ENCODE measurements at regions not wholly inside any gene's neighbourhood (a gene's known extent, or its start where the extent isn't known, plus 50 kb on each side); places are given as distances from the start of the nearest gene placed in this dataset.

DNA sequence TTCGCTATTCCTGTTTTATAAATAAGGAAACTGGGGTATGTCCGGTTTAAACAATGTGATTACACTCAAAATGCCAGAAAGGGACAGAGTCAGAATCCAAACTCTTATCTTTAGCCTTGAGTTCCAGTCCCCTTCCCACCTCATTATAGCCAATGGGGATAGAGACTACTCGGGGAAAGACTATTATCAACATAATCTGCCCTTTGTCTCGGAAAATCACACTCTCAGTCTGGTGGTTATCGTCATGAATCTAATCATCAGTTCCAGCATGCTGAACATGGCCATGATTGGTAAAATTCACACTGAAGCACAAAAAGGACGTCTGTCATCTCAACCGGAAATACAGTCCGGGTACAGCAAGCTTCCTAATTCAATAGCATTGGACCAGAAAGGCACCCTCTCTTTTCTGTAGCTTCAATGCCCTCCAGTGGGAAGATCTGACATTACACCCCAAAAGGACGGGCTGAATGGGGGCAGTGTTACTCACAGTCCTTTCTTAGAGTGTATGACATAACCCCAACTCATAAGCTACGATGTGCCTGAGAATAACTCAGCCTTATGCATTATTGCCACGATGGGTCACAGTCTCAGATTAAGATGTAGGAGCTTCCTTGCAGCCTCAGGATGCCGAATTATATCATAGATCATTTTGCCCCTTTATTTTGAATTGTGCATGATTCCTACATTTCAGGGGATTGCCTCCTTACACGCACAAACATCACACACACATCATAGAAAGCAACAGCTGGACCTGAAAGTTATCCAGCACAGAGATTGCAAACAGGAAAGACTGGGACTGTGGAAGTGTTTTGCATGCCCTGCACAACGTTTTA lies 390.4 kb upstream of the LMCD1 start:
- Histone ChIP-seq H3K4me3 (ENCODE audit: low read depth, low read length) (no peak overlapping the region), H3K36me3 (ENCODE audit: control insufficient read depth, insufficient read depth, low read length) (no peaks in the 10 kb centered on the region), H3K27me3 (ENCODE audit: control insufficient read depth, insufficient read depth, low read length) (no peaks in the 10 kb centered on the region)
- peak; percentile 80 for DNase-seq (ENCODE audit: low read depth)
- TF ChIP-seq, protein P1, sequence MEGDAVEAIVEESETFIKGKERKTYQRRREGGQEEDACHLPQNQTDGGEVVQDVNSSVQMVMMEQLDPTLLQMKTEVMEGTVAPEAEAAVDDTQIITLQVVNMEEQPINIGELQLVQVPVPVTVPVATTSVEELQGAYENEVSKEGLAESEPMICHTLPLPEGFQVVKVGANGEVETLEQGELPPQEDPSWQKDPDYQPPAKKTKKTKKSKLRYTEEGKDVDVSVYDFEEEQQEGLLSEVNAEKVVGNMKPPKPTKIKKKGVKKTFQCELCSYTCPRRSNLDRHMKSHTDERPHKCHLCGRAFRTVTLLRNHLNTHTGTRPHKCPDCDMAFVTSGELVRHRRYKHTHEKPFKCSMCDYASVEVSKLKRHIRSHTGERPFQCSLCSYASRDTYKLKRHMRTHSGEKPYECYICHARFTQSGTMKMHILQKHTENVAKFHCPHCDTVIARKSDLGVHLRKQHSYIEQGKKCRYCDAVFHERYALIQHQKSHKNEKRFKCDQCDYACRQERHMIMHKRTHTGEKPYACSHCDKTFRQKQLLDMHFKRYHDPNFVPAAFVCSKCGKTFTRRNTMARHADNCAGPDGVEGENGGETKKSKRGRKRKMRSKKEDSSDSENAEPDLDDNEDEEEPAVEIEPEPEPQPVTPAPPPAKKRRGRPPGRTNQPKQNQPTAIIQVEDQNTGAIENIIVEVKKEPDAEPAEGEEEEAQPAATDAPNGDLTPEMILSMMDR (IDR thresholded peaks at IDR 0.05; ENCODE audit: insufficient read depth, low read length, severe bottlenecking) = peak; percentile 78
- FAIRE-seq = peak; percentile 36

DNA sequence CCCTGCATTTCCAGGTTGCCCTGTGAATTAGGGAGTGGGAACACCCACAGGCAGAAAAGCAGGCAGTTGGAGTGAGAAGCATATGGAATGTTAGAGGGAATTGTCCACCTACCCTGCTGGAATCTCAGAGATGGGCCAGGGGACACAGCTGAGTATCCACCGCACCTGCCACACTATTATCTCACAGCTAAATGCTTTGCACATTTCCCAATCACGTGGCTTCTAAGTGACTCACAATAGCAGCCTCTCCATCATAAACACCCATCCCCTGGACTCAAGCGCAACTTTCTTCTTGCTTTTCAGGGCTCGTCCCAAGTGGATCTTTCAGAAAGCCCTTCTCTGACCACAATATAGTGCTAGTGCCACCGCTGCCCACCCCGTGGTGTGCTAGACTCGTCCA lies 389.0 kb upstream of the LMCD1 start:
- TF ChIP-seq, protein P1 (IDR thresholded peaks at IDR 0.05; ENCODE audit: insufficient read depth, low read length, severe bottlenecking) = no peak
- H3K36me3 ChIP-seq (ENCODE audit: control insufficient read depth, insufficient read depth, low read length) = no peaks in the 10 kb centered on the region
- H3K4me3 ChIP-seq (ENCODE audit: low read depth, low read length) = no peak overlapping the region
- H3K27me3 ChIP-seq (ENCODE audit: control insufficient read depth, insufficient read depth, low read length) = no peaks in the 10 kb centered on the region
- FAIRE-seq (no peak), DNase-seq (ENCODE audit: low read depth) (no peak)

DNA sequence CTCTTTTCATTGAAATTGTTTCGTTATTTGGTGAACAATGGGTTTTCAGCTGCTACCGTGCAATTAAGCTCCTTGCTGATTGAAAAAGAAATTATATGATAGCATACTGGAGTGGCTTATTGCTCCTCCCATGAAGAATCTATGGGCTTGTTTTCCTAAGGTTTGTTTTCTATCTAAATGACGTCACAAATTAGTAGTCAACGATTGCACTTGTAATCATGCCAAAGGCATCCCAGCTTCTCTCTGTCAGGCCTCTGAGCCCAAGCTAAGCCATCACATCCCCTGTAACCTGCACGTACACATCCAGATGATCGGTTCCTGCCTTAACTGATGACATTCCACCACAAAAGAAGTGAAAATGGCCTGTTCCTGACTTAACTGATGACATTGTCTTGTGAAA lies 388.0 kb upstream of the LMCD1 start:
- TF ChIP-seq, protein P1 (IDR thresholded peaks at IDR 0.05; ENCODE audit: insufficient read depth, low read length, severe bottlenecking) = no peak

DNA sequence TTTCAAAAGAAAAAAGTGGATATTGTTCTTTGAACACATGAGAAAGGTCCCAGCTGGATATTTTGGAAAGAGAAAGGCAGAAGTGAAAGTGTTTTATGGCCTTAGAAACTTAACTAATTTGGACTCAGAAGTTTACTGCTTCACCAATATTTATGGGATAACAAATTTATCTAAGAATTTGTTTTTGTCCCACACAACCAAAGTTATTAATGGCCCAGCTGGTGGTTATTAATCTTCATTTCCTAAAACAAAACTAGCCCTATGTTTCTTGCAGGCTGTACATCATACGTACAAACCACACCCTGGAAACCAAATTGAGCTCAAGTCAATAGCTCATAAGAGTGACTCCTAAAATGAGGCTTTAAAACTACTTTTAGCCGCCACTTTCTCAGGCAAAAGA lies 372.9 kb upstream of the LMCD1 start:
- no peaks in the 10 kb centered on the region for H3K36me3 ChIP-seq (ENCODE audit: control insufficient read depth, insufficient read depth, low read length)
- H3K4me3 ChIP-seq (ENCODE audit: low read depth, low read length) = no peak overlapping the region
- FAIRE-seq (no peak), DNase-seq (ENCODE audit: low read depth) (no peak)
- TF ChIP-seq, protein P1 (IDR thresholded peaks at IDR 0.05; ENCODE audit: insufficient read depth, low read length, severe bottlenecking) = no peak
- H3K27me3 ChIP-seq (ENCODE audit: control insufficient read depth, insufficient read depth, low read length) = no peaks in the 10 kb centered on the region

More for the DNA sequence above, 388.0 kb upstream of the LMCD1 start:
- no peak for DNase-seq (ENCODE audit: low read depth)
- H3K27me3 ChIP-seq (ENCODE audit: control insufficient read depth, insufficient read depth, low read length) = no peaks in the 10 kb centered on the region
- no peaks in the 10 kb centered on the region for H3K36me3 ChIP-seq (ENCODE audit: control insufficient read depth, insufficient read depth, low read length)
- FAIRE-seq = no peak
- no peak overlapping the region for H3K4me3 ChIP-seq (ENCODE audit: low read depth, low read length)

DNA sequence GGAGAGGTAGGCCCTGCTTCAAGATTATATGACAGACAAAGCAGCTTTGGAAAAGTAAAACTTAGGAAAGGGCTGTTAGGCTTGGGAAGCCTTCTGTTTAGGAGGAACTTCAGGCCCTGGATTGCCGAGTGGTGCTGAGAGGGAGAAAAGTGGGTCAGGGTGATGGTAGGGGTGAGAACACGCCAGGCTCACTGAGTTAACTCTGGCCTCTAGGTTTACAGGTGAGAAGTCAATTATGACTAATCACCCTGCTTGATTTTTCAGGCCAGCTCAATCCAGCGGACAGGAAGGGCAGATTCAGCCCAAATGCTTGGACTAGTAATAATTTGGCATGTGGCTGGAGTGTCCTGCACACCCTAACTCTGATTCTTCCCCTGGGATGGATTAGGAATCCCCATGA lies 365.1 kb upstream of the LMCD1 start:
- H3K36me3 ChIP-seq (ENCODE audit: control insufficient read depth, insufficient read depth, low read length) = no peaks in the 10 kb centered on the region
- DNase-seq (ENCODE audit: low read depth) (no peak), FAIRE-seq (no peak)
- H3K4me3 ChIP-seq (ENCODE audit: low read depth, low read length) = no peak overlapping the region
- H3K27me3 ChIP-seq (ENCODE audit: control insufficient read depth, insufficient read depth, low read length) = no peaks in the 10 kb centered on the region
- TF ChIP-seq, protein P1 (IDR thresholded peaks at IDR 0.05; ENCODE audit: insufficient read depth, low read length, severe bottlenecking) = no peak

DNA sequence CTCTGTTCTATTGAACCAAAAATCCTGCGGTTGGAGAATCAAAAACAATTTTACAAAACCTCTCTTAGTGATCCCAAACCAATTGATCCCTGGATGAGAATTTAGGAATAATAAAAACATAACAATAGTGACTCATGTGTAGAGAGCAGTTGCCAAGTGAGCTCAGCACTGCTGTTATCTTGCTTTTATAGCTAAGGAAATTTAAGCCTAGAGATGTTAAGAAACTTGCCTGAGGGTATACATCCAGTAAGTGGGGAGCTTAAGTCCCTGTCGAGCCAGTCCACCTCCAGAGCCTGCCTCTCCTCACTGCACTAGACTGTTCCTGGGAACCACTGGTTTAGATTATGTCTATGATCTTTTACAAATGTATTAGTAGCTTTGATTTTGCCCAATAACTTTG lies 358.4 kb upstream of the LMCD1 start:
- DNase-seq (ENCODE audit: low read depth) (peak; percentile 60), FAIRE-seq (no peak)
- Histone ChIP-seq H3K36me3 (ENCODE audit: control insufficient read depth, insufficient read depth, low read length) (no peaks in the 10 kb centered on the region), H3K27me3 (ENCODE audit: control insufficient read depth, insufficient read depth, low read length) (no peaks in the 10 kb centered on the region), H3K4me3 (ENCODE audit: low read depth, low read length) (no peak overlapping the region)
- TF ChIP-seq, protein P1 (IDR thresholded peaks at IDR 0.05; ENCODE audit: insufficient read depth, low read length, severe bottlenecking) = no peak

All from bronchial epithelial cell (primary cell).